Brain microvascular endothelial cell (primary cell): ENCODE measurements at regions not wholly inside any gene's neighbourhood (a gene's known extent, or its start where the extent isn't known, plus 50 kb on each side); places are given as distances from the start of the nearest gene placed in this dataset.
A peak's percentile ranks its signal among the peaks of the same experiment; 100 is the strongest.

Source experiments
- DNase-seq: peaks from one replicate; pipeline ENCODE4 v3.0.0-alpha.2; 2020
- H3K27ac ChIP-seq: fragments of 250-450 bp; sonication (Bioruptor Pico); 2 replicates; pipeline ENCODE4 v1.5.1; 2020; ENCODE audit warnings: mild to moderate bottlenecking, moderate library complexity
- H3K27me3 ChIP-seq: fragments of 250-450 bp; sonication (Bioruptor Pico); replicated peaks from 2 replicates; pipeline ENCODE4 v1.5.1; 2020; ENCODE audit warnings: mild to moderate bottlenecking
- H3K36me3 ChIP-seq: fragments of 250-450 bp; sonication (Bioruptor Pico); replicated peaks from 2 replicates; pipeline ENCODE4 v1.5.1; 2020; ENCODE audit warnings: mild to moderate bottlenecking
- H3K4me3 ChIP-seq: 2 replicates; pipeline ENCODE4 v1.5.1; 2011; ENCODE audit warnings: low read depth, mild to moderate bottlenecking, control low read depth, low read length, moderate library complexity
- CTCF ChIP-seq: IDR thresholded peaks from 2 replicates; pipeline ENCODE4 v1.5.1; 2011; ENCODE audit warnings: low read depth, mild to moderate bottlenecking, moderate library complexity, low read length, control low read depth, inconsistent platforms; ENCODE audit errors: missing control alignments
- in situ Hi-C: cut with HindIII; loops from 2 replicates; pipeline ENCODE4 v1.10.0; 2017; ENCODE audit warnings: low sequenced_read_pairs, low pct_ligation_motif_present

GRCh38 chr11:37963440-37963839, 1365.4 kb upstream of the RAG2 start:
- in situ Hi-C loops, result no loop called here
- DNase-seq, result no peak
- Histone ChIP-seq H3K27me3 (no peaks in the 10 kb centered on the region), H3K27ac (no peak overlapping the region), H3K4me3 (no peak overlapping the region), H3K36me3 (no peaks in the 10 kb centered on the region)
- TF ChIP-seq CTCF, result no peak

GRCh38 chr11:37957717-37958116, 1359.7 kb upstream of the RAG2 start:
- TF ChIP-seq CTCF, result no peak
- no peak overlapping the region for H3K4me3 ChIP-seq
- H3K27me3 ChIP-seq, result no peaks in the 10 kb centered on the region
- no peak overlapping the region for H3K27ac ChIP-seq
- no peak for DNase-seq
- in situ Hi-C loops, result no loop called here
- H3K36me3 ChIP-seq, result no peaks in the 10 kb centered on the region

- Histone ChIP-seq H3K27ac (no peak overlapping the region), H3K27me3 (no peaks in the 10 kb centered on the region), H3K36me3 (no peaks in the 10 kb centered on the region), H3K4me3 (no peak overlapping the region)
- DNase-seq, result no peak
- in situ Hi-C loops, result no loop called here
- TF ChIP-seq CTCF, result no peak
Observed at GRCh38 chr11:37951996-37952395, 1354.0 kb upstream of the RAG2 start.

- DNase-seq, result no peak
- H3K4me3 ChIP-seq, result no peak overlapping the region
- no peaks in the 10 kb centered on the region for H3K36me3 ChIP-seq
- no peaks in the 10 kb centered on the region for H3K27me3 ChIP-seq
- TF ChIP-seq CTCF, result no peak
- no peak overlapping the region for H3K27ac ChIP-seq
- in situ Hi-C loops, result no loop called here
Observed at GRCh38 chr11:37948258-37948657, 1350.2 kb upstream of the RAG2 start.

GRCh38 chr11:37947821-37948220, 1349.8 kb upstream of the RAG2 start:
- in situ Hi-C loops, result no loop called here
- Histone ChIP-seq H3K4me3 (no peak overlapping the region), H3K27ac (no peak overlapping the region), H3K27me3 (no peaks in the 10 kb centered on the region), H3K36me3 (no peaks in the 10 kb centered on the region)
- no peak for TF ChIP-seq CTCF
- no peak for DNase-seq

GRCh38 chr11:37946155-37946766, 1348.2 kb upstream of the RAG2 start:
- H3K36me3 ChIP-seq, result no peaks in the 10 kb centered on the region
- H3K4me3 ChIP-seq, result no peak overlapping the region
- H3K27me3 ChIP-seq, result no peaks in the 10 kb centered on the region
- H3K27ac ChIP-seq, result no peak overlapping the region
- peak; percentile 80 for TF ChIP-seq CTCF
- in situ Hi-C loops, result no loop called here
- DNase-seq, result peak; percentile 62
